Loucy (cell line): ENCODE measurements at regions not wholly inside any gene's neighbourhood (a gene's known extent, or its start where the extent isn't known, plus 50 kb on each side); places are given as distances from the start of the nearest gene placed in this dataset.

Source experiments
- EZH2phosphoT487 ChIP-seq: fragments of 200-600 bp; IDR thresholded peaks from 2 replicates; pipeline ENCODE4 v1.6.1; 2018; ENCODE audit warnings: antibody characterized with exemption, mild to moderate bottlenecking, moderate library complexity, borderline replicate concordance
- TF ChIP-seq, protein P1 (sequence below): fragments of 200-600 bp; sonication (generic); conservative IDR thresholded peaks from 2 replicates; pipeline ENCODE4 v1.5.1; 2014; ENCODE audit warnings: mild to moderate bottlenecking, antibody characterized with exemption, low read length

DNA sequence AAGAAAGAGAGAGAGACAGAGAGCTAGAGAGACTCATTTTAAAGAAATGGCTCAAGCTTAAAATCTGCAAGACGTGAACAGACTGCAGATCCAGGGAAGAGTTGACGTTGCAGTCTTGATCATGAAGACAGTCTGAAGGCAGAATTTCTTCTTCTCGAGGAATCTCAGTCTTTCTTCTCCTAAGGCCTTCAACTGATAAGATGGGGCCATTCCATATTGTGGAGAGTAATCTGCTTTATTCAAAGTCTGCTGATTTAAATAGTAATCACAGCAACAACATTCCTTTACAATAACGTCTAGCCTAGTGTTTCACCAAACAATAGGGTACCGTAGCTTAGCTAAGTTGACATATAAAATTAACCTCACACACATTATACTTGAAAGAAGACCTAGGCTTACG lies 208.4 kb upstream of the ADAMTS3 start:
- no peak for TF ChIP-seq EZH2phosphoT487
- TF ChIP-seq, protein P1, sequence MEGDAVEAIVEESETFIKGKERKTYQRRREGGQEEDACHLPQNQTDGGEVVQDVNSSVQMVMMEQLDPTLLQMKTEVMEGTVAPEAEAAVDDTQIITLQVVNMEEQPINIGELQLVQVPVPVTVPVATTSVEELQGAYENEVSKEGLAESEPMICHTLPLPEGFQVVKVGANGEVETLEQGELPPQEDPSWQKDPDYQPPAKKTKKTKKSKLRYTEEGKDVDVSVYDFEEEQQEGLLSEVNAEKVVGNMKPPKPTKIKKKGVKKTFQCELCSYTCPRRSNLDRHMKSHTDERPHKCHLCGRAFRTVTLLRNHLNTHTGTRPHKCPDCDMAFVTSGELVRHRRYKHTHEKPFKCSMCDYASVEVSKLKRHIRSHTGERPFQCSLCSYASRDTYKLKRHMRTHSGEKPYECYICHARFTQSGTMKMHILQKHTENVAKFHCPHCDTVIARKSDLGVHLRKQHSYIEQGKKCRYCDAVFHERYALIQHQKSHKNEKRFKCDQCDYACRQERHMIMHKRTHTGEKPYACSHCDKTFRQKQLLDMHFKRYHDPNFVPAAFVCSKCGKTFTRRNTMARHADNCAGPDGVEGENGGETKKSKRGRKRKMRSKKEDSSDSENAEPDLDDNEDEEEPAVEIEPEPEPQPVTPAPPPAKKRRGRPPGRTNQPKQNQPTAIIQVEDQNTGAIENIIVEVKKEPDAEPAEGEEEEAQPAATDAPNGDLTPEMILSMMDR: no peak
